NB4 (cell line): ENCODE measurements at regions not wholly inside any gene's neighbourhood (a gene's known extent, or its start where the extent isn't known, plus 50 kb on each side); places are given as distances from the start of the nearest gene placed in this dataset.

Experiments used
- CTCF ChIP-seq: IDR thresholded peaks from one replicate; pipeline ENCODE4 v1.5.1; 2012; ENCODE audit warnings: low read depth, low read length
- POLR2A ChIP-seq: IDR thresholded peaks from 2 replicates; pipeline ENCODE4 v1.6.1; 2011; ENCODE audit warnings: mild to moderate bottlenecking; ENCODE audit not compliant: insufficient read length; ENCODE audit errors: extremely low read depth

GRCh38 chr14:30251557-30252100 lies 307.3 kb upstream of the G2E3 start:
- TF ChIP-seq CTCF: no peak
- TF ChIP-seq POLR2A: no peak
